GM10248 (cell line): ENCODE measurements at regions not wholly inside any gene's neighbourhood (a gene's known extent, or its start where the extent isn't known, plus 50 kb on each side); places are given as distances from the start of the nearest gene placed in this dataset.

Experiments used
- CTCF ChIA-PET: fragments of 300-600 bp; sonication (Branson Sonifier 250); formaldehyde crosslinking; extraction: SDS; loops from one replicate; lab custom pipeline; 2021; ENCODE audit warnings: antibody characterized with exemption; lab: Yijun Ruan, JAX
- POLR2A ChIA-PET: fragments of 350-650 bp; sonication (Branson Sonifier 250); formaldehyde crosslinking; extraction: SDS; loops from one replicate; lab custom pipeline; 2020; ENCODE audit warnings: antibody characterized with exemption; lab: Yijun Ruan, JAX
- DNase-seq: peaks from one replicate; pipeline ENCODE4 v3.0.0; 2012; ENCODE audit errors: extremely low spot score
- CTCF ChIP-seq: IDR thresholded peaks from 2 replicates; pipeline ENCODE4 v1.5.1; 2012; ENCODE audit warnings: mild to moderate bottlenecking, low read depth; ENCODE audit errors: extremely low read depth, missing control alignments, control extremely low read depth

GRCh38 chr4:41472081-41472480 lies 65.9 kb upstream of the LIMCH1 start:
- POLR2A ChIA-PET: no interaction called here
- TF ChIP-seq CTCF: no peak
- DNase-seq: no peak
- CTCF ChIA-PET: no interaction called here

- POLR2A ChIA-PET: no interaction called here
- no peak for DNase-seq
- CTCF ChIA-PET: no interaction called here
- TF ChIP-seq CTCF: no peak
Measured at GRCh38 chr4:41473176-41473575, 64.8 kb upstream of the LIMCH1 start.

GRCh38 chr4:41475402-41475801 lies 62.6 kb upstream of the LIMCH1 start:
- ChIA-PET CTCF (no interaction called here), POLR2A (no interaction called here)
- DNase-seq: no peak
- no peak for TF ChIP-seq CTCF

GRCh38 chr4:41476310-41476885 lies 61.6 kb upstream of the LIMCH1 start:
- ChIA-PET POLR2A (no interaction called here), CTCF (no interaction called here)
- no peak for DNase-seq
- no peak for TF ChIP-seq CTCF

GRCh38 chr4:41477181-41477905 lies 60.6 kb upstream of the LIMCH1 start:
- ChIA-PET POLR2A (no interaction called here), CTCF (no interaction called here)
- DNase-seq: no peak
- TF ChIP-seq CTCF: no peak

GRCh38 chr4:41478518-41478917 lies 59.4 kb upstream of the LIMCH1 start:
- TF ChIP-seq CTCF: no peak
- POLR2A ChIA-PET: no interaction called here
- CTCF ChIA-PET: no interaction called here
- DNase-seq: no peak
